ENCODE measurements at regions not wholly inside any gene's neighbourhood (a gene's known extent, or its start where the extent isn't known, plus 50 kb on each side); places are given as distances from the start of the nearest gene placed in this dataset.

DNA sequence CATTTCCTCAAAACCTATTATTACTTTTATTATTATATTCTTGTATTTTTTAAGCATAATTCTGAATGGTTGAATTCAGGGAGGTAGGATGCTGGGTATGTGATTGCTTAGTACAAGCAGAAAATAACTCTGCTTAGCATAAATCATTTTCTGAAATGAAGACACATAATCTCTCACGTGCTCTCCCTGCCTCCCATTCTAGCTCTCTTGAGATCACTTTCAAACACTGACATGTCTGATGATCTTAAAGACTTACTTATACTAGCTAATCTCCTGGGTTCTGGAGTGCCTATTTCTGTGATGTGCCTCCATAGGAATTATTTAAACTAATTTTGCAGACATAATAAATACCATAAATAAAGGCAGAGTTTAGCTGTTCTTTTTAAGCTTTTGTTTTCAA lies 1136.0 kb downstream of the SUCLG1 start:
- no peaks in the 10 kb centered on the region for H3K27me3 ChIP-seq (ENCODE audit: control insufficient read depth in 1 of 2, insufficient read depth in 2 of 2, low read length in 2 of 2)
- no peak overlapping the region for H3K4me3 ChIP-seq (ENCODE audit: low read depth in 1 of 2, low read length in 2 of 2)
- H3K27ac ChIP-seq (ENCODE audit: low read depth in 2 of 2, low read length in 1 of 2), result no peak overlapping the region
- no peaks in the 10 kb centered on the region for H3K4me1 ChIP-seq (ENCODE audit: control insufficient read depth in 2 of 2, insufficient read depth in 2 of 2, low read length in 1 of 2)
- no peaks in the 10 kb centered on the region for H3K9me3 ChIP-seq (ENCODE audit: control insufficient read depth in 2 of 2, insufficient read depth in 1 of 2, low read depth in 1 of 2, low read length in 1 of 2)
- 39 to 45% methylated on average over 1 of the region's 1 CpG for WGBS, 2 donors
- H3K36me3 ChIP-seq (ENCODE audit: control insufficient read depth in 2 of 2, insufficient read depth in 2 of 2, low read length in 1 of 2), result no peaks in the 10 kb centered on the region

DNA sequence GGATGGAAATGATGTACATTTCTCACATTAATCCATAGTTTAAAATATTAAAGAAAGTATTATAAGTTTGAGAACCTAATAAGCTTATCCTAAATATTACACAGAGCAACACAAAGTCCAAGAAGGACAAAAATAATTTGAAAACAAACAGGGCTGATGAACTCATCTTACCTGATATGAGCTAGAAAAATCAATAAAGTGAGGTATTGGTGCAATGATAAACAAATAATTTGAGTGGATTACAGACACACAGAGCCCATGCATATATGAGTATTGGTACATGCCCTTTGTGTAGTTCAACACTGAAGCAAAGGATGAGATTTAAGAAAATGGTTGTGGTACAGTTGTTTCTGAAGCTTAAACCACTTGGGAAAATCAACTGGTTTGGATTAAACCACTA lies 1139.0 kb downstream of the SUCLG1 start:
- Histone ChIP-seq H3K36me3 (ENCODE audit: control insufficient read depth in 2 of 2, insufficient read depth in 2 of 2, low read length in 1 of 2) (no peaks in the 10 kb centered on the region), H3K27ac (ENCODE audit: low read depth in 2 of 2, low read length in 1 of 2) (no peak overlapping the region), H3K4me1 (ENCODE audit: control insufficient read depth in 2 of 2, insufficient read depth in 2 of 2, low read length in 1 of 2) (no peaks in the 10 kb centered on the region)

GRCh38 chr2:83305758-83306378 lies 1153.2 kb downstream of the SUCLG1 start:
- WGBS, 2 donors, result 76 to 82% methylated on average over 11 of the region's 11 CpGs
- Histone ChIP-seq H3K4me1 (ENCODE audit: control insufficient read depth in 2 of 2, insufficient read depth in 2 of 2, low read length in 1 of 2) (no peaks in the 10 kb centered on the region), H3K27me3 (ENCODE audit: control insufficient read depth in 1 of 2, insufficient read depth in 2 of 2, low read length in 2 of 2) (no peaks in the 10 kb centered on the region), H3K27ac (ENCODE audit: low read depth in 2 of 2, low read length in 1 of 2) (no peak overlapping the region), H3K36me3 (ENCODE audit: control insufficient read depth in 2 of 2, insufficient read depth in 2 of 2, low read length in 1 of 2) (no peaks in the 10 kb centered on the region), H3K9me3 (ENCODE audit: control insufficient read depth in 2 of 2, insufficient read depth in 1 of 2, low read depth in 1 of 2, low read length in 1 of 2) (no peaks in the 10 kb centered on the region), H3K4me3 (ENCODE audit: low read depth in 1 of 2, low read length in 2 of 2) (no peak overlapping the region)

More for the DNA sequence above, 1139.0 kb downstream of the SUCLG1 start:
- Histone ChIP-seq H3K9me3 (ENCODE audit: control insufficient read depth in 2 of 2, insufficient read depth in 1 of 2, low read depth in 1 of 2, low read length in 1 of 2) (no peaks in the 10 kb centered on the region), H3K4me3 (ENCODE audit: low read depth in 1 of 2, low read length in 2 of 2) (no peak overlapping the region), H3K27me3 (ENCODE audit: control insufficient read depth in 1 of 2, insufficient read depth in 2 of 2, low read length in 2 of 2) (no peaks in the 10 kb centered on the region)

DNA sequence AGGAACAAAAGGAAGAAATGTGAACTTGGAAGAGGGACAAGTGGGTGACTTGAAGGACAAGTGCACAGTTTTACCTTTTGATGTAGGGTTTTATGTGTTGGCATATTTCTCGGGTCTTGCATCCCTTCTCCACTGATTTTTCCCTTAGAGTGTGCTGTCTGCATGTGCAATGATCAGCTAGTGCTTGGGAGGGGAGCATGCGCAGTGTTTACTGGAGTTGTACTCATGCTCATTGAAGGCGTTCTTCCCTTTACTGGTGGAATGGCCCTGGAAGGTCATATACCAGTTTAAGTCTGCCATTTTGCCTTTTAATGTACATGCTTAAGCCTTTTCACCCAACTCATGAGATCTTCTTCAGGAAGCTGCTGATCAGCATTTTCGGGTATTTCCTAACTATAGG lies 1168.0 kb downstream of the SUCLG1 start:
- Histone ChIP-seq H3K36me3 (ENCODE audit: control insufficient read depth in 2 of 2, insufficient read depth in 2 of 2, low read length in 1 of 2) (no peaks in the 10 kb centered on the region), H3K4me1 (ENCODE audit: control insufficient read depth in 2 of 2, insufficient read depth in 2 of 2, low read length in 1 of 2) (no peaks in the 10 kb centered on the region), H3K9me3 (ENCODE audit: control insufficient read depth in 2 of 2, insufficient read depth in 1 of 2, low read depth in 1 of 2, low read length in 1 of 2) (no peaks in the 10 kb centered on the region), H3K27ac (ENCODE audit: low read depth in 2 of 2, low read length in 1 of 2) (no peak overlapping the region), H3K27me3 (ENCODE audit: control insufficient read depth in 1 of 2, insufficient read depth in 2 of 2, low read length in 2 of 2) (no peaks in the 10 kb centered on the region), H3K4me3 (ENCODE audit: low read depth in 1 of 2, low read length in 2 of 2) (no peak overlapping the region)
- 89 to 94% methylated on average over 4 of the region's 4 CpGs for WGBS, 2 donors

- Histone ChIP-seq H3K4me3 (ENCODE audit: low read depth in 1 of 2, low read length in 2 of 2) (no peak overlapping the region), H3K36me3 (ENCODE audit: control insufficient read depth in 2 of 2, insufficient read depth in 2 of 2, low read length in 1 of 2) (no peaks in the 10 kb centered on the region), H3K4me1 (ENCODE audit: control insufficient read depth in 2 of 2, insufficient read depth in 2 of 2, low read length in 1 of 2) (no peaks in the 10 kb centered on the region), H3K27ac (ENCODE audit: low read depth in 2 of 2, low read length in 1 of 2) (no peak overlapping the region), H3K27me3 (ENCODE audit: control insufficient read depth in 1 of 2, insufficient read depth in 2 of 2, low read length in 2 of 2) (no peaks in the 10 kb centered on the region), H3K9me3 (ENCODE audit: control insufficient read depth in 2 of 2, insufficient read depth in 1 of 2, low read depth in 1 of 2, low read length in 1 of 2) (peaks cover 0 to 2% of the 10 kb centered on the region in 2 donors)
Measured at GRCh38 chr2:83282841-83283240, 1176.2 kb downstream of the SUCLG1 start.

DNA sequence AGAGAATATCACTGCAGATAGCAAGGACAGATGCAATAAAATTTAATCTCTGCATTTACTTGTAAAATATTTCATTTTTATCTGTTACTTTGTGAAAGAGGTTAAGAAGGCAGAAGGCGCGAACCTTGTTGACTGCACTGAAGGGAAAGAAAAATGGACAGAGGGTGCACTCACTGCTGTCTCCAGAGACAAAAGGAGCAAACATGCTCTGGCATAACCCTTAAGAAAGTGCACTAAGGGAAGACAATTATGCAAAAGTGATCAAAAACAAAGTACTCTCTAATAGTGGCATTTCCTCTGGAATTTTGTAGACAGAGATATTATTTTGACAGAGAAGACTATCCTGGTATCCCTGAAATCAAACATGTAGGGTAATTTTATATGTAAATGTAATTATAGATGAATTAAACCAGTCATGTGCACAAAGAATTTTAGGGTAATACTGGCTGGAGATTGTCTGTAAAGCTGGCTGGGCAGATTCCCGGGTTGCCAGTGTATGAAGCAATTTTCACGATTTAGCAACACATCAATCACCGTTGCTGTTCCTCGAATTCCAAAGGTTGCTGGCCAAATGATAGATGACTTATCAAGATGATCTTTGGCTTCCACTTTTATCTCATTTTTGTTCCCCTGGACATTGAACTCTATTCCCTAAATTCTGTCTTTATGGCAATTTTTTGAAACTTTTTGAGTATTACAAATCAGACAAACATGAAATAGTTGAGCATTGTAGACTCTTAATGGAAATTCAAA lies 1176.9 kb downstream of the SUCLG1 start:
- no peaks in the 10 kb centered on the region for H3K4me1 ChIP-seq (ENCODE audit: control insufficient read depth in 2 of 2, insufficient read depth in 2 of 2, low read length in 1 of 2)
- H3K36me3 ChIP-seq (ENCODE audit: control insufficient read depth in 2 of 2, insufficient read depth in 2 of 2, low read length in 1 of 2), result no peaks in the 10 kb centered on the region
- 63 to 72% methylated on average over 6 of the region's 6 CpGs for WGBS, 2 donors
- H3K4me3 ChIP-seq (ENCODE audit: low read depth in 1 of 2, low read length in 2 of 2), result no peak overlapping the region
- no peaks in the 10 kb centered on the region for H3K27me3 ChIP-seq (ENCODE audit: control insufficient read depth in 1 of 2, insufficient read depth in 2 of 2, low read length in 2 of 2)
- no peak overlapping the region for H3K27ac ChIP-seq (ENCODE audit: low read depth in 2 of 2, low read length in 1 of 2)
- H3K9me3 ChIP-seq (ENCODE audit: control insufficient read depth in 2 of 2, insufficient read depth in 1 of 2, low read depth in 1 of 2, low read length in 1 of 2), result peaks cover 0 to 2% of the 10 kb centered on the region in 2 donors

DNA sequence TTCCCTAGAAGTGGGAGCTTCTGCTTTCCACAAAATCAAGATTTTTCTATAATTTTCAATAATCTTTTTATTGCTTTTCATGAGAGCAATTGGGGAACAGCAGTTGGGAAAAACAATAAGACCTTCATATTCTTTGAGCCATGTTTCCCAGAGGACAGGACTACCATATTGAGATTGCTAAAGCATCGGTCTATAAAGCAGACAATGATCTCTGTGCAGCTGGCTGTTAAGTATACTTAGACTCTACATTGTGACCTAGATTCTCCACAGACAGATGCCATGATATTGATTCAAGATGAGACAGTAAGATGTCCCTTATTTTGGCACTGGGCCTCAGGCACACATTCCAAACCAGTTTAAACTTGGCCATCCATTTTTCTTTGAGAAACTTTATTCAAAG lies 1178.7 kb downstream of the SUCLG1 start:
- WGBS, 2 donors, result 95 to 99% methylated on average over 1 of the region's 1 CpG
- Histone ChIP-seq H3K27me3 (ENCODE audit: control insufficient read depth in 1 of 2, insufficient read depth in 2 of 2, low read length in 2 of 2) (no peaks in the 10 kb centered on the region), H3K27ac (ENCODE audit: low read depth in 2 of 2, low read length in 1 of 2) (no peak overlapping the region), H3K9me3 (ENCODE audit: control insufficient read depth in 2 of 2, insufficient read depth in 1 of 2, low read depth in 1 of 2, low read length in 1 of 2) (peaks cover 0 to 2% of the 10 kb centered on the region in 2 donors), H3K4me3 (ENCODE audit: low read depth in 1 of 2, low read length in 2 of 2) (no peak overlapping the region), H3K36me3 (ENCODE audit: control insufficient read depth in 2 of 2, insufficient read depth in 2 of 2, low read length in 1 of 2) (no peaks in the 10 kb centered on the region), H3K4me1 (ENCODE audit: control insufficient read depth in 2 of 2, insufficient read depth in 2 of 2, low read length in 1 of 2) (no peaks in the 10 kb centered on the region)

- H3K36me3 ChIP-seq (ENCODE audit: control insufficient read depth in 2 of 2, insufficient read depth in 2 of 2, low read length in 1 of 2), result no peaks in the 10 kb centered on the region
- H3K4me1 ChIP-seq (ENCODE audit: control insufficient read depth in 2 of 2, insufficient read depth in 2 of 2, low read length in 1 of 2), result no peaks in the 10 kb centered on the region
- H3K27me3 ChIP-seq (ENCODE audit: control insufficient read depth in 1 of 2, insufficient read depth in 2 of 2, low read length in 2 of 2), result no peaks in the 10 kb centered on the region
- H3K27ac ChIP-seq (ENCODE audit: low read depth in 2 of 2, low read length in 1 of 2), result no peak overlapping the region
- H3K4me3 ChIP-seq (ENCODE audit: low read depth in 1 of 2, low read length in 2 of 2), result no peak overlapping the region
- H3K9me3 ChIP-seq (ENCODE audit: control insufficient read depth in 2 of 2, insufficient read depth in 1 of 2, low read depth in 1 of 2, low read length in 1 of 2), result no peaks in the 10 kb centered on the region
Measured at GRCh38 chr2:83273322-83273721, 1185.8 kb downstream of the SUCLG1 start.

DNA sequence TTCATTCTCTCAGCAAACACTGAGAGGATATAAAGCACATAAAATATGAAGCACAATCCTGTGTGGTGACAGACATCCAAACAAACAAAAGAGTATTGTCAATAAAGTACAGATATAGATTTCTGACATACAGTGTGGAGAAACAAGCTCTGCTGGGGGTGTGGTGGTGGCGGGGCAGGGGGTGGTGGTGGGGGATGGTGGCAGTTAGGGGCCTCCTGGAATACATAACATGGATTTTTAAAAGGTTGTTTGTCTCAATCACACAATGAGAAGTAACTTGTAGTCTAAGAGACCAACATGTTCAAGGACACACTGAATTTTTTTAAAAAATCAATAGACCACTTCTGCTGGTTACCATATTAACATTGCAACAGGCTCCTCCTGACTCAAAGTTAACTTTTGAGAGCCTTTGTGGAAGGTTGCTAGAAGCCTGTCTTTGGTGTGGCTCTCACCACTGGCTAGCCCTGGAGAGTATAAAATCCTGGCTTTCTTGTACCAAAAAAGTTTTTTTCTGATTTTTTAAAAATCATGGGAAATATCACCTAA lies 1197.4 kb downstream of the SUCLG1 start:
- Histone ChIP-seq H3K4me3 (ENCODE audit: low read depth in 1 of 2, low read length in 2 of 2) (no peak overlapping the region), H3K4me1 (ENCODE audit: control insufficient read depth in 2 of 2, insufficient read depth in 2 of 2, low read length in 1 of 2) (no peaks in the 10 kb centered on the region), H3K27ac (ENCODE audit: low read depth in 2 of 2, low read length in 1 of 2) (no peak overlapping the region), H3K36me3 (ENCODE audit: control insufficient read depth in 2 of 2, insufficient read depth in 2 of 2, low read length in 1 of 2) (no peaks in the 10 kb centered on the region), H3K9me3 (ENCODE audit: control insufficient read depth in 2 of 2, insufficient read depth in 1 of 2, low read depth in 1 of 2, low read length in 1 of 2) (no peaks in the 10 kb centered on the region), H3K27me3 (ENCODE audit: control insufficient read depth in 1 of 2, insufficient read depth in 2 of 2, low read length in 2 of 2) (no peaks in the 10 kb centered on the region)
- WGBS, 2 donors, result 19 to 59% methylated on average over 1 of the region's 1 CpG

GRCh38 chr2:83253848-83254247 lies 1205.2 kb downstream of the SUCLG1 start:
- WGBS, 2 donors, result 73 to 88% methylated on average over 1 of the region's 1 CpG

More at GRCh38 chr2:83253848-83254247, 1205.2 kb downstream of the SUCLG1 start:
- Histone ChIP-seq H3K27ac (ENCODE audit: low read depth in 2 of 2, low read length in 1 of 2) (no peak overlapping the region), H3K36me3 (ENCODE audit: control insufficient read depth in 2 of 2, insufficient read depth in 2 of 2, low read length in 1 of 2) (no peaks in the 10 kb centered on the region), H3K4me1 (ENCODE audit: control insufficient read depth in 2 of 2, insufficient read depth in 2 of 2, low read length in 1 of 2) (no peaks in the 10 kb centered on the region), H3K27me3 (ENCODE audit: control insufficient read depth in 1 of 2, insufficient read depth in 2 of 2, low read length in 2 of 2) (no peaks in the 10 kb centered on the region), H3K4me3 (ENCODE audit: low read depth in 1 of 2, low read length in 2 of 2) (no peak overlapping the region), H3K9me3 (ENCODE audit: control insufficient read depth in 2 of 2, insufficient read depth in 1 of 2, low read depth in 1 of 2, low read length in 1 of 2) (no peaks in the 10 kb centered on the region)

All from esophagus (tissue), 2 donors.